ENCODE measurements at regions not wholly inside any gene's neighbourhood (a gene's known extent, or its start where the extent isn't known, plus 50 kb on each side); places are given as distances from the start of the nearest gene placed in this dataset.

DNA sequence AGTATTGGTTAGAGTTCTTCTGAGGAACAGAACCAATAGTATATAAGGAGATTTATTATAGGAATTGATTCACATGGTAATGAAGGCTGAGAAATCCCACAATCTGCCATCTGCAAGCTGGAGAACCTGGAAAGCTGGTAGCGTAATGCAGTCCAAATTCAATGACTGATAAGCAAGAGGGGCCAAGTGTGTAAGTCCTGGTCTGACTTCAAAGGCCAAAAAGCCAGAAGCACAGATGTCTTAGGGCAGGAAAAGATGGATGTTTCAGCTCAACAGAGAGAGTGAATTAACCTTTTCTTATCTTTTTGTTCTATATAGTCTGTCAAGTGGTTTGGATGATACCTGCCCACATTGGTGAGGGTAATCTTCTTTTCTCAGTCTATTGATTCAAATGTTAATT lies 146.4 kb downstream of the FGF10 start:
- H3K4me3 ChIP-seq (ENCODE audit: low read length): no peak overlapping the region
- Mint-ChIP-seq H3K4me3 (no peak overlapping the region), H3K4me1 (ENCODE audit: low read depth) (no peaks in the 10 kb centered on the region), H3K27me3 (no peaks in the 10 kb centered on the region), H3K9me3 (peaks cover 8% of the 10 kb centered on the region), H3K27ac (no peak overlapping the region), H3K36me3 (ENCODE audit: low read depth) (no peaks in the 10 kb centered on the region)
- ATAC-seq (ENCODE audit: poor library complexity): no peak
- peaks cover 0 to 4% of the 10 kb centered on the region in 2 experiments for H3K9me3 ChIP-seq (ENCODE audit: control insufficient read depth in 1 of 2, insufficient read depth in 1 of 2, low read length in 2 of 2)
- no peaks in the 10 kb centered on the region for H3K27me3 ChIP-seq (ENCODE audit: control insufficient read depth in 1 of 2, insufficient read depth in 2 of 2, low read length in 2 of 2)
- H3K4me1 ChIP-seq (ENCODE audit: insufficient read depth, low read length): no peaks in the 10 kb centered on the region
- POLR2A ChIA-PET: no interaction called here
- H3K27ac ChIP-seq (ENCODE audit: low read depth in 1 of 2, low read length in 2 of 2): no peak overlapping the region
- CTCF ChIA-PET: no interaction called here
- TF ChIP-seq, protein P1, sequence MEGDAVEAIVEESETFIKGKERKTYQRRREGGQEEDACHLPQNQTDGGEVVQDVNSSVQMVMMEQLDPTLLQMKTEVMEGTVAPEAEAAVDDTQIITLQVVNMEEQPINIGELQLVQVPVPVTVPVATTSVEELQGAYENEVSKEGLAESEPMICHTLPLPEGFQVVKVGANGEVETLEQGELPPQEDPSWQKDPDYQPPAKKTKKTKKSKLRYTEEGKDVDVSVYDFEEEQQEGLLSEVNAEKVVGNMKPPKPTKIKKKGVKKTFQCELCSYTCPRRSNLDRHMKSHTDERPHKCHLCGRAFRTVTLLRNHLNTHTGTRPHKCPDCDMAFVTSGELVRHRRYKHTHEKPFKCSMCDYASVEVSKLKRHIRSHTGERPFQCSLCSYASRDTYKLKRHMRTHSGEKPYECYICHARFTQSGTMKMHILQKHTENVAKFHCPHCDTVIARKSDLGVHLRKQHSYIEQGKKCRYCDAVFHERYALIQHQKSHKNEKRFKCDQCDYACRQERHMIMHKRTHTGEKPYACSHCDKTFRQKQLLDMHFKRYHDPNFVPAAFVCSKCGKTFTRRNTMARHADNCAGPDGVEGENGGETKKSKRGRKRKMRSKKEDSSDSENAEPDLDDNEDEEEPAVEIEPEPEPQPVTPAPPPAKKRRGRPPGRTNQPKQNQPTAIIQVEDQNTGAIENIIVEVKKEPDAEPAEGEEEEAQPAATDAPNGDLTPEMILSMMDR (IDR thresholded peaks at IDR 0.05): no peak
- H3K36me3 ChIP-seq (ENCODE audit: insufficient read depth, low read length): no peaks in the 10 kb centered on the region
- DNase-seq: no peak
- intact Hi-C loops (cut with DNase I, micrococcal nuclease): no loop called here

DNA sequence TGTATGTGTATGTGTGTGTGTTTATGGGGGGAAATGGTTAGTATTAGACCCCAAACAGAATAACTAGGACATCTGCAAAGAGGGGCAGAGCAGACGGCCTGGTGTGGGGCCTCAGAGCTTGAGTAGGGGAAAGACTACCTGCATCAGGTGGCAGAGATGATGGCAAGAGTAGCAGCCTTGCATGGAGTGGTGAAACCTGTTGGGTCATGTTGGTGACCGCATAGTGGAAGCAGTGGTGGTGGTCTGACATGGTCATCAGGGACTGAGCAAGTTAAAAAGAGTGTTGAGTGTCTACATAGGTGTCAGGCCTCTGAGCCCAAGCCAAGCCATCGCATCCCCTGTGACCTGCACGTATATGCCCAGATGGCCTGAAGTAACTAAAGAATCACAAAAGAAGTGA lies 153.2 kb downstream of the FGF10 start:
- Mint-ChIP-seq H3K9me3 (peaks cover 12% of the 10 kb centered on the region), H3K27me3 (no peaks in the 10 kb centered on the region), H3K36me3 (ENCODE audit: low read depth) (no peaks in the 10 kb centered on the region), H3K4me1 (ENCODE audit: low read depth) (no peaks in the 10 kb centered on the region), H3K4me3 (no peak overlapping the region), H3K27ac (no peak overlapping the region)
- Histone ChIP-seq H3K9me3 (ENCODE audit: control insufficient read depth in 1 of 2, insufficient read depth in 1 of 2, low read length in 2 of 2) (no peaks in the 10 kb centered on the region), H3K4me3 (ENCODE audit: low read length) (no peak overlapping the region), H3K36me3 (ENCODE audit: insufficient read depth, low read length) (no peaks in the 10 kb centered on the region), H3K27me3 (ENCODE audit: control insufficient read depth in 1 of 2, insufficient read depth in 2 of 2, low read length in 2 of 2) (no peaks in the 10 kb centered on the region), H3K4me1 (ENCODE audit: insufficient read depth, low read length) (no peaks in the 10 kb centered on the region), H3K27ac (ENCODE audit: low read depth in 1 of 2, low read length in 2 of 2) (no peak overlapping the region)
- intact Hi-C loops (cut with DNase I, micrococcal nuclease): no loop called here
- POLR2A ChIA-PET: no interaction called here
- TF ChIP-seq, protein P1 (IDR thresholded peaks at IDR 0.05): no peak
- ATAC-seq (ENCODE audit: poor library complexity) (no peak), DNase-seq (no peak)
- CTCF ChIA-PET: no interaction called here

DNA sequence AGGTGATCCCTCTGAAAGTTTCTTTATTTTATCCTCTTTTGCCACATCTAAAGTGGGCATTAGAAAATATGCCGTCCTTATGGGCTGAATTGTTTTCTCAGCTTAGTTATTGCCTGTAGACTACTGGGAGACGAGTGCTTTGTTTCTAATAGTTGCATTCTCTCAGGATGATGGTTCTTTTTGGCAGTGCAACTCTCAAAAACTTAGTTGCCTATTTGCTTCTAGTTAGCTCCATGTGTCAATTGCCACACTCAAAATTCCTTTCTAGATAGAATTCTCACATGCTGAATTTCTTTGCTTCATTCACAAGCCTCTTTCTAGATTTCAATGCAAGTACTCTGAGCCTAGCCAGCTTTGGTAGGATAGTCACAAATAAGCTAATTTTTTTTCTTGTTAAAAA lies 155.5 kb downstream of the FGF10 start:
- TF ChIP-seq, protein P1 (IDR thresholded peaks at IDR 0.05): no peak
- no peak overlapping the region for H3K4me3 Mint-ChIP-seq
- Histone ChIP-seq H3K4me3 (ENCODE audit: low read length) (no peak overlapping the region), H3K36me3 (ENCODE audit: insufficient read depth, low read length) (no peaks in the 10 kb centered on the region), H3K9me3 (ENCODE audit: control insufficient read depth in 1 of 2, insufficient read depth in 1 of 2, low read length in 2 of 2) (no peaks in the 10 kb centered on the region), H3K27me3 (ENCODE audit: control insufficient read depth in 1 of 2, insufficient read depth in 2 of 2, low read length in 2 of 2) (no peaks in the 10 kb centered on the region), H3K27ac (ENCODE audit: low read depth in 1 of 2, low read length in 2 of 2) (no peak overlapping the region), H3K4me1 (ENCODE audit: insufficient read depth, low read length) (no peaks in the 10 kb centered on the region)
- H3K27ac Mint-ChIP-seq: no peak overlapping the region
- H3K27me3 Mint-ChIP-seq: no peaks in the 10 kb centered on the region
- peaks cover 16% of the 10 kb centered on the region for H3K9me3 Mint-ChIP-seq
- no peak for DNase-seq
- ChIA-PET CTCF (no interaction called here), POLR2A (no interaction called here)
- no peaks in the 10 kb centered on the region for H3K4me1 Mint-ChIP-seq (ENCODE audit: low read depth)
- H3K36me3 Mint-ChIP-seq (ENCODE audit: low read depth): no peaks in the 10 kb centered on the region
- intact Hi-C loops (cut with DNase I, micrococcal nuclease): no loop called here
- no peak for ATAC-seq (ENCODE audit: poor library complexity)
